SH-SY5Y (cell line): ENCODE measurements at regions not wholly inside any gene's neighbourhood (a gene's known extent, or its start where the extent isn't known, plus 50 kb on each side); places are given as distances from the start of the nearest gene placed in this dataset.

Source experiments
- GATA2 ChIP-seq: IDR thresholded peaks from 2 replicates; pipeline ENCODE4 v1.6.1; 2011; ENCODE audit warnings: mild to moderate bottlenecking, low read depth, low read length
- GATA3 ChIP-seq: IDR thresholded peaks from 2 replicates; pipeline ENCODE4 v1.6.1; 2011; ENCODE audit warnings: low read depth, mild to moderate bottlenecking, low read length, moderate library complexity

GRCh38 chr17:77349976-77350830 lies 209.4 kb downstream of the SEC14L1 start:
- TF ChIP-seq GATA2: no peak
- no peak for TF ChIP-seq GATA3
